ENCODE measurements at regions not wholly inside any gene's neighbourhood (a gene's known extent, or its start where the extent isn't known, plus 50 kb on each side); places are given as distances from the start of the nearest gene placed in this dataset.

DNA sequence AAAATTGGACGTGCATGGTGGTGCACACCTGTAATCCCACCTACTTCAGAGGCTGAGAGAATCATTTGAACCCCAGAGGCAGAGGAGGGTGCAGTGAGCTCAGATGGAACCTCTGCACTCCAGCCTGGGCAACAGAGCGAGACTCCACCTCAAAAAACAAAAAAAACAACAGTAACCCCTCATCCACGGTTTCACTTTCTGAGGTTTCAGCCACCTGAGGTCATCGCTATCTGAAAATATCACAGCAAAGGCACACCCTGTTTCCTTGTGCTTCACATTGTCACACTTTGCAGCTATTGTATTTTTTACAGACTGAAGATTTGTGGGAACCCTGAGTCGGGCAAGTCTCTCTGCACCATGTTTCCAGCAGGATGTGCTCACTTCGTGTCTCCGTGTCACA, 54.1 kb upstream of the FOXQ1 start:
- no peak for DNase-seq (ENCODE audit: insufficient read length, low spot score)
- FAIRE-seq, result no peak
- TF ChIP-seq SPI1 (IDR thresholded peaks at IDR 0.05; ENCODE audit: low read depth, low read length), result no peak
- no peak for TF ChIP-seq TAF1 (IDR thresholded peaks at IDR 0.05; ENCODE audit: low read depth, low read length)
- TF ChIP-seq PAX5 (IDR thresholded peaks at IDR 0.05; ENCODE audit: insufficient read depth, low read length, severe bottlenecking), result no peak
- TF ChIP-seq POU2F2 (IDR thresholded peaks at IDR 0.05; ENCODE audit: low read depth, low read length), result no peak
- no peak for TF ChIP-seq POLR2A (IDR thresholded peaks at IDR 0.05; ENCODE audit: low read depth, low read length)
- TF ChIP-seq POLR2AphosphoS5 (IDR thresholded peaks at IDR 0.05; ENCODE audit: low read depth, low read length), result no peak

DNA sequence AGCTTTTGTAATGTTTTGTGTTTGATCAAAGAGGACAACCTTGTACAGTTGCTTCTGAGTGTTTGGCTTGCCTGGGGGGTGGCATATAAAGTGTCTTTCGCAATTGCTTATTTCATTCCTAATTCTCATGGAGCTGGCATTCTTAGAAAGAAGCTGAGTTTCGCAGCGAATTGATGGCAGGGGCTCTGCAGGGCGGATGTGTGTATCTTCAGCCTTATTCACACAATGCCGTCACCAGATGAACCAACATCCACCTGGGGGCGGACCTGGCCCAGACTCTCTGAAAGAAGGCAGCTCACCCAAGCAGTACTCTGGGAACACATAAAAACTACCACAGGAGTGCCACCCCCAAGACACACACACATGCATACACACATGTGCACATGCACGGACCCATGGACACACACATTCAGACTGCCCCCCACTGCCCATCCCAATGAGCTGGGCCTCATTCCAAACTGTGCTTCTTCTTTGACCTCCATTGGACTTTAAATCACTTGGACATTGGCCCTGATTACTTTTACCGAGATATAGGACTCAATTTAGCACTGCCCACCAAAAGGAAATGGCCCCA, 55.4 kb upstream of the FOXQ1 start:
- DNase-seq (ENCODE audit: insufficient read length, low spot score) (no peak), FAIRE-seq (no peak)
- TF ChIP-seq POU2F2 (IDR thresholded peaks at IDR 0.05; ENCODE audit: low read depth, low read length) (no peak), POLR2AphosphoS5 (IDR thresholded peaks at IDR 0.05; ENCODE audit: low read depth, low read length) (no peak), PAX5 (IDR thresholded peaks at IDR 0.05; ENCODE audit: insufficient read depth, low read length, severe bottlenecking) (no peak), SPI1 (IDR thresholded peaks at IDR 0.05; ENCODE audit: low read depth, low read length) (no peak), POLR2A (IDR thresholded peaks at IDR 0.05; ENCODE audit: low read depth, low read length) (no peak), TAF1 (IDR thresholded peaks at IDR 0.05; ENCODE audit: low read depth, low read length) (no peak)

GRCh38 chr6:1255636-1256365, 56.1 kb upstream of the FOXQ1 start:
- DNase-seq (ENCODE audit: insufficient read length, low spot score), result no peak
- no peak for FAIRE-seq
- TF ChIP-seq PAX5 (IDR thresholded peaks at IDR 0.05; ENCODE audit: insufficient read depth, low read length, severe bottlenecking), result no peak
- TF ChIP-seq POLR2AphosphoS5 (IDR thresholded peaks at IDR 0.05; ENCODE audit: low read depth, low read length), result no peak
- no peak for TF ChIP-seq TAF1 (IDR thresholded peaks at IDR 0.05; ENCODE audit: low read depth, low read length)
- no peak for TF ChIP-seq POLR2A (IDR thresholded peaks at IDR 0.05; ENCODE audit: low read depth, low read length)
- TF ChIP-seq SPI1 (IDR thresholded peaks at IDR 0.05; ENCODE audit: low read depth, low read length), result no peak
- TF ChIP-seq POU2F2 (IDR thresholded peaks at IDR 0.05; ENCODE audit: low read depth, low read length), result no peak

- TF ChIP-seq PAX5 (IDR thresholded peaks at IDR 0.05; ENCODE audit: insufficient read depth, low read length, severe bottlenecking), result no peak
- TF ChIP-seq SPI1 (IDR thresholded peaks at IDR 0.05; ENCODE audit: low read depth, low read length), result no peak
- TF ChIP-seq POU2F2 (IDR thresholded peaks at IDR 0.05; ENCODE audit: low read depth, low read length), result no peak
- no peak for FAIRE-seq
Observed at GRCh38 chr6:1254326-1254725, 57.6 kb upstream of the FOXQ1 start.

DNA sequence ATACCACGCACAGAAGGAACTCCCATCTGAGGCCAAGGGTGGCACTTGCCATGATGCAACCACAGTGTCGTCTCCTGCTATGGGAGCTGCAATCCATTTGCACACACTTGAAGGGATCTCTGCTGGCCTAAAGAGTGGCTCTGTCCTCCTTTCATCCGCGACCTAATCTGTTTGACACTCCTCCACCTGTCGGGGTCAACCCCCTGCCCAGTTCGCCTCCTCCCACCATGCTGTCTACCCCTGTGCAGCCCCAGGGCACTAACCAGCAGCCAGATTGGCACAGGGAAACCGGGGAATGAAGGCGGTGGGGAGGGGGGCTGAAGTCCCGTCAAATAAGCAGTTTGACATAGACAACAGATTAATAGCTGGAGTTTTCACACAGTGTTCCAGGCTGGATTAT, 58.1 kb upstream of the FOXQ1 start:
- DNase-seq (ENCODE audit: insufficient read length, low spot score) (no peak), FAIRE-seq (no peak)
- TF ChIP-seq POLR2AphosphoS5 (IDR thresholded peaks at IDR 0.05; ENCODE audit: low read depth, low read length), result no peak
- no peak for TF ChIP-seq POU2F2 (IDR thresholded peaks at IDR 0.05; ENCODE audit: low read depth, low read length)
- no peak for TF ChIP-seq PAX5 (IDR thresholded peaks at IDR 0.05; ENCODE audit: insufficient read depth, low read length, severe bottlenecking)
- TF ChIP-seq POLR2A (IDR thresholded peaks at IDR 0.05; ENCODE audit: low read depth, low read length), result no peak
- TF ChIP-seq TAF1 (IDR thresholded peaks at IDR 0.05; ENCODE audit: low read depth, low read length), result no peak
- no peak for TF ChIP-seq SPI1 (IDR thresholded peaks at IDR 0.05; ENCODE audit: low read depth, low read length)

More at GRCh38 chr6:1254326-1254725, 57.6 kb upstream of the FOXQ1 start:
- no peak for DNase-seq (ENCODE audit: insufficient read length, low spot score)

GRCh38 chr6:1251198-1252155, 60.4 kb upstream of the FOXQ1 start:
- TF ChIP-seq TAF1 (IDR thresholded peaks at IDR 0.05; ENCODE audit: low read depth, low read length), result no peak
- TF ChIP-seq SPI1 (IDR thresholded peaks at IDR 0.05; ENCODE audit: low read depth, low read length), result no peak
- no peak for TF ChIP-seq POLR2A (IDR thresholded peaks at IDR 0.05; ENCODE audit: low read depth, low read length)
- TF ChIP-seq POLR2AphosphoS5 (IDR thresholded peaks at IDR 0.05; ENCODE audit: low read depth, low read length), result no peak
- TF ChIP-seq PAX5 (IDR thresholded peaks at IDR 0.05; ENCODE audit: insufficient read depth, low read length, severe bottlenecking), result no peak
- TF ChIP-seq POU2F2 (IDR thresholded peaks at IDR 0.05; ENCODE audit: low read depth, low read length), result no peak
- DNase-seq (ENCODE audit: insufficient read length, low spot score) (no peak), FAIRE-seq (no peak)

DNA sequence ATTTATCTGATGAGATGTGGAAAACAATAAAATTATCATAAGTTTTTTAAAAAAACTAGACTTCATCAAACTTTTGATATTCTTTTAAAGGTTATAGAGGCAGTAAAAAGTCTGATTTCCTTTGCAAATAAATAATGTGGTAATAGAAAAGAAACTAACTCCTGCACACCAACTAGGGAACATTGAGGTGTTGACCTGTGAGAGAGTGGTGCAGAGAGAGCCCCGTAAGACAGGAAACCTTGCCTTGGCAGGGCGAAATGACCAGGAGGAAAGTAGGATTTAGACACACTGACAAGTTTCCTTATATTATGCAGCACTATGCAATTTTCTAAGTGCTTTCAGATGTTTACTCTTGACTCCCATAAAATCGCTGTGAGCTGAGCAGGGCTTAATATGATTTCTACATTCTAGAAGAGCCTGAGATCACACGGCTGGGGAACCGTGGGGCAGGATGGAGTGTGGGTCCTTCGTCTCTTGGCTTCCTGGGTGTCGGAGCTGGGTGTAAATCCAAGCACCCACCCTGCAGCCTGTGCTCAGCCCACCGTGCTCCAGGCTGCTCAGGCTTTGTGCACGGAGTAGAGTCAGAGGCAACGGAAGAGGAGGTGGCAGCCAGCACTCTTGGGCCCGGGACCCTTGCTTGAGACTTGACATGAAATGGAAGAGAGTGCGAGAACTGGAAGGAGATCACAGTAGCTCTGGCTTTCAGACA, 61.3 kb upstream of the FOXQ1 start:
- DNase-seq (ENCODE audit: insufficient read length, low spot score) (no peak), FAIRE-seq (no peak)
- TF ChIP-seq POLR2A (IDR thresholded peaks at IDR 0.05; ENCODE audit: low read depth, low read length) (no peak), PAX5 (IDR thresholded peaks at IDR 0.05; ENCODE audit: insufficient read depth, low read length, severe bottlenecking) (no peak), POLR2AphosphoS5 (IDR thresholded peaks at IDR 0.05; ENCODE audit: low read depth, low read length) (no peak), POU2F2 (IDR thresholded peaks at IDR 0.05; ENCODE audit: low read depth, low read length) (no peak), TAF1 (IDR thresholded peaks at IDR 0.05; ENCODE audit: low read depth, low read length) (no peak), SPI1 (IDR thresholded peaks at IDR 0.05; ENCODE audit: low read depth, low read length) (no peak)

DNA sequence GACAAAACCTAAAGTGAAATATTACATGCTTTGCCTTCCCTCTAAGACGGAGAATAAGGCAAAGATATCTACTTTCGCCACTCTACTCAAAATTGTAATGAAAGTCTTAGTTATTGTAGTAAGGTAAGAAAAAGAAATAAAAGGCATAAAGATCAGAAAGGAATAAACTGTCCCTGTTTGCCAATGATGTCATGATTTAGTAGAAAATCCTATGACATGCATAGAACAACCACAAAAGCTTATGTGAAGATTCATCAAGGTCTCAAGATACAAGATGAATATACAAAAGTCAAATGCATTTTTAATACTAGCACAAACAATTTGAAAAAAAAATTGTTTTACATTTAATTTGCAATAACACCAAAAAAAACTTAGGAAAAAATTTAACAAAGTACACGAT, 64.0 kb upstream of the FOXQ1 start:
- DNase-seq (ENCODE audit: insufficient read length, low spot score), result no peak
- FAIRE-seq, result no peak
- TF ChIP-seq PAX5 (IDR thresholded peaks at IDR 0.05; ENCODE audit: insufficient read depth, low read length, severe bottlenecking) (no peak), POLR2A (IDR thresholded peaks at IDR 0.05; ENCODE audit: low read depth, low read length) (no peak), POLR2AphosphoS5 (IDR thresholded peaks at IDR 0.05; ENCODE audit: low read depth, low read length) (no peak), SPI1 (IDR thresholded peaks at IDR 0.05; ENCODE audit: low read depth, low read length) (no peak), POU2F2 (IDR thresholded peaks at IDR 0.05; ENCODE audit: low read depth, low read length) (no peak), TAF1 (IDR thresholded peaks at IDR 0.05; ENCODE audit: low read depth, low read length) (no peak)
